Cardiac fibroblast (primary cell): ENCODE measurements at regions not wholly inside any gene's neighbourhood (a gene's known extent, or its start where the extent isn't known, plus 50 kb on each side); places are given as distances from the start of the nearest gene placed in this dataset.

ENCODE experiments used
- DNase-seq, 2 donors: peaks; one replicate each; pipeline versions ENCODE4 v3.0.0 to v3.0.0-alpha.2; 2010; ENCODE audit warnings: low read depth in 2 of 2
- H3K4me3 ChIP-seq, 2 donors: replicated peaks in 1 of 2; 1 replicate in 1 of 2; 2 replicates in 1 of 2; pipeline ENCODE4 v1.5.1; 2011; ENCODE audit warnings: low read depth in 2 of 2, low read length in 2 of 2, mild to moderate bottlenecking in 2 of 2, moderate library complexity in 1 of 2
- TF ChIP-seq, protein P1 (sequence below): IDR thresholded peaks from one replicate; pipeline ENCODE4 v1.5.1; 2011; ENCODE audit warnings: low read depth, mild to moderate bottlenecking, low read length, inconsistent platforms

DNA sequence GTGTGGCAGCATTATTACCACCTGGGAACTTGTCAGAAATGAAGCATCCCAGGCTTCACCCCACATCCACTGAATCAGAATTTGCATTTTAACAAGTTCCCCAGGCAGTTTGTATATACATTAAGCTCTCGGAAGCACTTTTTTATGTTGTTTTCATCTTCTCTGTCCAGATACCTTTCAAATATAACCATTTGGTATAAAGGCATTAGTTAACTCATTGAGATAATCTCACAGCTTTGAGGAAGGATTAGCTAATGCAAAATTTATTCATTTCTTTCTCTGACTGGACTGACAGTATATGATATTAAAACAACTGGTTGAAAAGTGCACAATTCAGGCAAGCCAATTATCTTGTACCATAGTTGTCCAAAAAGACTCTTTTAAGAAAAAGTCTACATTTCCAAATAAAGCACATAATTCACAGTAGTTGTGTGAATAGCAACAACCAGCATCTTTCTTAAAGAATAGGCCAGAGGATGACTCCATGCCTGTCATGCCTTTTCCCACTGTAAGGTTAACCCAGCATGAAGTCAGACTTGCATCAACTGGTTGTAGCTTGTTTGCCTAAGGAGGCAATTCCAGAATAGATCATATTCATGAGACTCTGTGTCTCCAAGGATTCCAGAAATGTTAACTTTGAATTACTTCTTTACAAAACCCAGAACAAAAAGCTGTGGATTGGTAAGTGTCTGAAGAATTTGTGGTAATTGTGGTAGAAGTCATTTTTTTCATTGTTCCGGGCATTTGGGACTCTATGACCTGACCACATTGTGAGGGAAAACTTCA is 254.3 kb upstream of the SESN3 start:
- DNase-seq = peak in 1 of 2 donors; percentile 18
- TF ChIP-seq, protein P1, sequence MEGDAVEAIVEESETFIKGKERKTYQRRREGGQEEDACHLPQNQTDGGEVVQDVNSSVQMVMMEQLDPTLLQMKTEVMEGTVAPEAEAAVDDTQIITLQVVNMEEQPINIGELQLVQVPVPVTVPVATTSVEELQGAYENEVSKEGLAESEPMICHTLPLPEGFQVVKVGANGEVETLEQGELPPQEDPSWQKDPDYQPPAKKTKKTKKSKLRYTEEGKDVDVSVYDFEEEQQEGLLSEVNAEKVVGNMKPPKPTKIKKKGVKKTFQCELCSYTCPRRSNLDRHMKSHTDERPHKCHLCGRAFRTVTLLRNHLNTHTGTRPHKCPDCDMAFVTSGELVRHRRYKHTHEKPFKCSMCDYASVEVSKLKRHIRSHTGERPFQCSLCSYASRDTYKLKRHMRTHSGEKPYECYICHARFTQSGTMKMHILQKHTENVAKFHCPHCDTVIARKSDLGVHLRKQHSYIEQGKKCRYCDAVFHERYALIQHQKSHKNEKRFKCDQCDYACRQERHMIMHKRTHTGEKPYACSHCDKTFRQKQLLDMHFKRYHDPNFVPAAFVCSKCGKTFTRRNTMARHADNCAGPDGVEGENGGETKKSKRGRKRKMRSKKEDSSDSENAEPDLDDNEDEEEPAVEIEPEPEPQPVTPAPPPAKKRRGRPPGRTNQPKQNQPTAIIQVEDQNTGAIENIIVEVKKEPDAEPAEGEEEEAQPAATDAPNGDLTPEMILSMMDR = no peak
- H3K4me3 ChIP-seq = no peak overlapping the region

DNA sequence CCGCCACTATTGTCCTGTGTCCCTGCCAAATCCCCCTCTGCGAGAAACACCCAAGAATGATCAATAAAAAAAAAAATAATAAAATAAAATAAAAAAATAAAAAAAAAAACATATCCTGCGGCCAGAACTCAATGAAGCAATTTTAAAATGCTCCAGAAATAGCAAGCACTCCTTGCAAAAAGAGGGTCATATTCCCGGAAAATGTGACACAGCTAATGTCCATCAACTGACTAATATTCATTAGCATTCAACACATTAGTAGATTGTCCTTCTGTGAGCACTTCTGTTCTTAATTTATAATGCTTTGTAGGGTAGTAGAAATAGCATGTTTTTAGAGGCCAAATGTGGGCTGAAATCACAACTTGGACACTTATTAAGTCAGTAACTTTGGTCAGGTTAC is 252.3 kb upstream of the SESN3 start:
- TF ChIP-seq, protein P1 = no peak
- H3K4me3 ChIP-seq = no peak overlapping the region
- DNase-seq = peak in 1 of 2 donors; percentile 12

DNA sequence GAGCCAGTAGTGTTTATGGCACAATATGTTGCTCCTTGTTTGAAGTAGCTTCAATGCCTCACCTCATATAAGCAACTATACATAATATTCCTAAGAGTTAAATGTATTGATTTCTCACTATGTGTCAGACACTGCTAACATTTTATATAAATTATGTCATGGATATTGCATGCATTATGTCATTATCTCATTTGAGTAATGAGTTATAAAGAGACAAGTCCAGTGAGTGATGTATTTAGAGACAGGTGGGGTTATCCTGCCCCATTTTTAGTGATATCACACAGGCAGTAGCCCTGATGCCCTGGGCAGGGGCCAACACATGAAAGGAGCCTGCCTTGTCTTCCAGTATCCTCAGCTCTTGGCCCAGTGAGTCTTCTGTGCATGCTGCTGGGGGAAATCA is 247.0 kb upstream of the SESN3 start:
- TF ChIP-seq, protein P1 = no peak
- H3K4me3 ChIP-seq = no peak overlapping the region
- no peak for DNase-seq

- no peak for DNase-seq
- TF ChIP-seq, protein P1 = no peak
- H3K4me3 ChIP-seq = no peak overlapping the region
Observed at GRCh38 chr11:95469258-95469657, 238.3 kb upstream of the SESN3 start.

GRCh38 chr11:95466416-95466815 is 235.4 kb upstream of the SESN3 start:
- TF ChIP-seq, protein P1 = no peak
- H3K4me3 ChIP-seq = no peak overlapping the region
- no peak for DNase-seq

DNA sequence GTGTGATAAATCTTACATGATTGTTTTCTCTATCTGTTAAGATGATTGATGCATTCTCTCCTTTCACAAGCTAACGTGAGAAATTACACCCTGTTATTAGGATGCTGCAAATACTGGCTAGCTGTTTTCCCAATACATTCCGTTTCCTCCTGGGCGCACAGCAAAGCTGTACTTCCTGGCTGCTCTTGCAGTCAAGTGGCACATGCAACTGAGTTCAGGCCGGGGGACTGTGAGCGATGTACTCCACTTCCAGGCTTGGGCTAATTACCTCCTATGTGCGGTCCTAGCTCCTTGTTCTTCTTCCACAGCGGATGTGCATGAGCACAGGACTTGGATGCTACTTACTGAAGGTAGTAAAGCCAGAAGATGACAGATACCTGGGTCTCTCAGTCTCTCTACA is 234.9 kb upstream of the SESN3 start:
- H3K4me3 ChIP-seq = no peak overlapping the region
- TF ChIP-seq, protein P1 = no peak
- no peak for DNase-seq

- no peak for DNase-seq
- H3K4me3 ChIP-seq = no peak overlapping the region
- TF ChIP-seq, protein P1 = no peak
Observed at GRCh38 chr11:95461858-95462257, 230.9 kb upstream of the SESN3 start.
